ENCODE measurements at regions not wholly inside any gene's neighbourhood (a gene's known extent, or its start where the extent isn't known, plus 50 kb on each side); places are given as distances from the start of the nearest gene placed in this dataset.
"Not testable (repeated sequence)": the region's sequence is repeated elsewhere in the genome, so short reads cannot be mapped to it uniquely, and the experiment has no call there.

GRCh38 chr2:129922571-129923264 is 56.7 kb upstream of the RAB6C start:
- DNase-seq = no peak

- DNase-seq = no peak
These were observed 56.0 kb upstream of the RAB6C start for GRCh38 chr2:129923265-129924091.

DNA sequence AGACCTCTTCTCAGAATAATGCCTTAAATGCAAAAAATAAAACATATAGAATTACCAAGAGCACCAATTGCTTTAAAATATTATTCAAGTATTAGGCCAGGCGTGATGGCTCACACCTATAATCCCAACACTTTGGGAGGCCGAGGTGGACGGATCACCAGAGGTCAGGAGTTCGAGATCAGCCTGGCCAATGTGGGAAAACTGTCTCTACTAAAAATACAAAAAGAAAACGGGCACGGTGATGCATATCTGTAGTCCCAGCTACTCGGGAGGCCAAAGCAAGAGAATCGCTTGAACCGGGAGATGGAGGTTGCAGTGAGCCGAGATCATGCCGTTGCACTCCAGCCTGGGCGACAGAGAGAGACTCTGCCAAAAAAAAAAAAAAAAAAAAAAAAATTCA is 55.4 kb upstream of the RAB6C start:
- DNase-seq = not testable (repeated sequence)

GRCh38 chr2:129925381-129925780 is 54.1 kb upstream of the RAB6C start:
- DNase-seq = no peak

- DNase-seq = no peak
These were observed 51.8 kb upstream of the RAB6C start for GRCh38 chr2:129927696-129928095.

GRCh38 chr2:129929321-129930290 is 49.9 kb upstream of the RAB6C start:
- no peak for DNase-seq

All from CD4-positive, alpha-beta T cell treated with Interferon gamma for 1 hour (primary cell).